ENCODE measurements at regions not wholly inside any gene's neighbourhood (a gene's known extent, or its start where the extent isn't known, plus 50 kb on each side); places are given as distances from the start of the nearest gene placed in this dataset.
"Not testable (repeated sequence)": the region's sequence is repeated elsewhere in the genome, so short reads cannot be mapped to it uniquely, and the experiment has no call there.

- no peak for DNase-seq (ENCODE audit: low spot score)
These were observed 173.3 kb downstream of the CD83 start for GRCh38 chr6:14290772-14291330.

GRCh38 chr6:14291331-14291730 lies 173.8 kb downstream of the CD83 start:
- DNase-seq (ENCODE audit: low spot score) = no peak

GRCh38 chr6:14292119-14292518 lies 174.5 kb downstream of the CD83 start:
- DNase-seq (ENCODE audit: low spot score) = no peak

GRCh38 chr6:14294270-14294951 lies 176.8 kb downstream of the CD83 start:
- no peak for DNase-seq (ENCODE audit: low spot score)

- DNase-seq (ENCODE audit: low spot score) = not testable (repeated sequence)
These were observed 179.1 kb downstream of the CD83 start for GRCh38 chr6:14296698-14297097.

GRCh38 chr6:14297118-14297517 lies 179.5 kb downstream of the CD83 start:
- not testable (repeated sequence) for DNase-seq (ENCODE audit: low spot score)

GRCh38 chr6:14300189-14300588 lies 182.6 kb downstream of the CD83 start:
- not testable (repeated sequence) for DNase-seq (ENCODE audit: low spot score)

- DNase-seq (ENCODE audit: low spot score) = not testable (repeated sequence)
These were observed 183.1 kb downstream of the CD83 start for GRCh38 chr6:14300721-14301120.

GRCh38 chr6:14301477-14301876 lies 183.9 kb downstream of the CD83 start:
- DNase-seq (ENCODE audit: low spot score) = not testable (repeated sequence)

- no peak for DNase-seq (ENCODE audit: low spot score)
These were observed 187.6 kb downstream of the CD83 start for GRCh38 chr6:14305131-14305530.

GRCh38 chr6:14305624-14306023 lies 188.1 kb downstream of the CD83 start:
- DNase-seq (ENCODE audit: low spot score) = no peak

- no peak for DNase-seq (ENCODE audit: low spot score)
These were observed 188.8 kb downstream of the CD83 start for GRCh38 chr6:14306151-14306906.

GRCh38 chr6:14309516-14309915 lies 191.9 kb downstream of the CD83 start:
- no peak for DNase-seq (ENCODE audit: low spot score)

- no peak for DNase-seq (ENCODE audit: low spot score)
These were observed 192.4 kb downstream of the CD83 start for GRCh38 chr6:14309951-14310445.

- DNase-seq (ENCODE audit: low spot score) = no peak
These were observed 193.4 kb downstream of the CD83 start for GRCh38 chr6:14310960-14311359.

- DNase-seq (ENCODE audit: low spot score) = no peak
These were observed 195.0 kb downstream of the CD83 start for GRCh38 chr6:14312587-14312986.

- DNase-seq (ENCODE audit: low spot score) = no peak
These were observed 195.7 kb downstream of the CD83 start for GRCh38 chr6:14313248-14313647.

GRCh38 chr6:14315353-14315752 lies 197.8 kb downstream of the CD83 start:
- no peak for DNase-seq (ENCODE audit: low spot score)

- DNase-seq (ENCODE audit: low spot score) = no peak
These were observed 199.2 kb downstream of the CD83 start for GRCh38 chr6:14316651-14317386.

GRCh38 chr6:14317387-14317970 lies 199.9 kb downstream of the CD83 start:
- no peak for DNase-seq (ENCODE audit: low spot score)

GRCh38 chr6:14320332-14320731 lies 202.8 kb downstream of the CD83 start:
- no peak for DNase-seq (ENCODE audit: low spot score)
